GM12875 (cell line): ENCODE measurements at regions not wholly inside any gene's neighbourhood (a gene's known extent, or its start where the extent isn't known, plus 50 kb on each side); places are given as distances from the start of the nearest gene placed in this dataset.

ENCODE experiments used
- H3K4me3 ChIP-seq: one replicate; pipeline ENCODE4 v1.5.1; 2011; ENCODE audit warnings: low read depth, low read length, control low read depth
- CTCF ChIP-seq: IDR thresholded peaks from 2 replicates; pipeline ENCODE4 v1.5.1; 2011; ENCODE audit warnings: low read depth, mild to moderate bottlenecking, control low read depth, inconsistent platforms, low read length, moderate library complexity, borderline replicate concordance; ENCODE audit not compliant: insufficient read depth

- no peak for TF ChIP-seq CTCF
These were observed 1276.9 kb upstream of the PCDH9 start for GRCh38 chr13:68506888-68507551.

GRCh38 chr13:68490594-68490993 lies 1260.5 kb upstream of the PCDH9 start:
- no peak for TF ChIP-seq CTCF
- H3K4me3 ChIP-seq: no peak overlapping the region

More at GRCh38 chr13:68506888-68507551, 1276.9 kb upstream of the PCDH9 start:
- no peak overlapping the region for H3K4me3 ChIP-seq

GRCh38 chr13:68481130-68481529 lies 1251.0 kb upstream of the PCDH9 start:
- TF ChIP-seq CTCF: no peak
- no peak overlapping the region for H3K4me3 ChIP-seq

- no peak overlapping the region for H3K4me3 ChIP-seq
- TF ChIP-seq CTCF: no peak
These were observed 1243.7 kb upstream of the PCDH9 start for GRCh38 chr13:68473834-68474326.

- H3K4me3 ChIP-seq: no peak overlapping the region
- TF ChIP-seq CTCF: no peak
These were observed 1237.0 kb upstream of the PCDH9 start for GRCh38 chr13:68467160-68467559.

GRCh38 chr13:68440874-68441273 lies 1210.7 kb upstream of the PCDH9 start:
- TF ChIP-seq CTCF: no peak
- H3K4me3 ChIP-seq: no peak overlapping the region

GRCh38 chr13:68439817-68440216 lies 1209.7 kb upstream of the PCDH9 start:
- H3K4me3 ChIP-seq: no peak overlapping the region
- no peak for TF ChIP-seq CTCF
